GM21723 (cell line): ENCODE measurements at regions not wholly inside any gene's neighbourhood (a gene's known extent, or its start where the extent isn't known, plus 50 kb on each side); places are given as distances from the start of the nearest gene placed in this dataset.

Experiments used
- ATAC-seq: cut with Tn5 transposase; IDR thresholded peaks from one replicate; pipeline ENCODE4 v1.9.1; 2021; ENCODE audit warnings: mild to moderate bottlenecking, moderate library complexity; ENCODE audit not compliant: unreplicated experiment

DNA sequence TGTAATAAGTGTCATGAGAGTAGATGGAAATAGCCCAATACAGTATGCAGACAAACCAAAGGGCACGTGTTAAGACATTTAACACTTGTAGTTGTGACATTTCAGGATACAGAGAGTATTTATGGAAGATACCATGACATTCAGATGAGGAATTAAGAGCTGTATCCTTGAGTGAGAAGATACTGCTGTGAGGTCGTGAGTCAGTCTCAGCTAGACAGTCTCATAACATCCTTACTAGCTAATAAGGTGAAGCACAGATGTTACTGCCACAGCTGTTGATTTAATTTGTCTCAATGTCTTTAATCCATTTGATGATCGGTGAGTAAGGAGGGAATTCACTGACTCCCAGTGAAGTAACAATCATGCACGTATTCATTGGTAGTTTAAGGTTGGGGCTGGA lies 288.0 kb upstream of the AKR1E2 start:
- no peak for ATAC-seq

DNA sequence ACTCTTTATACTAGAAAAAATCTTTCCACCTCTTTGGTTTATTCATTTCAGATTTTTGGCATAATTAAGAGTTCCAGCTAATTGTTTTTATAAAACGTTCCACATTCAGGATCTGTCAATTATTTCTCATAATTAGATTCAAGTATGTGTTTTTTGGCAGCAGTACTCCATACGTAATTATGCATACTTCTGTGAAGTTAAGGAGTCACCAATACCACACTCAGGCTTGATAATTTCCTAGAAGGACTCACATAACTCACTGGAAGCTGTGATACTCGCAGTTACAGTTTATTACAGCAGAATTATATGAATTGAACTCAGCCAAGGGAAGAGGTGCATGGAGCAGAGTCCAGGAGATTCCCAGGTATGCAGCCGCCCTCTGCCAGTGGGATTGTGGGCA lies 290.5 kb upstream of the AKR1E2 start:
- no peak for ATAC-seq

DNA sequence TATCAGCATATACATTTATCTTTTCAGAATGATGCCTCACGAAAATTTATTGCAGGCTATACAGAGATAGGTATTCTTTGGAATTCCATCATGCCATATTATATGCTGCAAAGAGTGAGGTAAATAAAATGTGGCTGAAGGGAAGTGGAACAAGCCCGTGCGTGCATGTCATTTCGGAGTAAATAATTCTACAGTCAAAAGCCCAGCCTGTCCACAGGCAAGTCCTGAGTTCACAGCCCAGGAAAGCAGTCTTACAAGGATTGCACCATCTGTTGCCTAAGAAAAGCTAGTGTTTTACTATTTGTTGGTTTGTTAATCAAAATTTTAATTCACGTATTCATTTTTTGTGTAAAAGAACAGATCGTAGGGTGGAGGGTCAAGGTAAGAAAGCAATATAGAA lies 292.4 kb upstream of the AKR1E2 start:
- ATAC-seq, result no peak

DNA sequence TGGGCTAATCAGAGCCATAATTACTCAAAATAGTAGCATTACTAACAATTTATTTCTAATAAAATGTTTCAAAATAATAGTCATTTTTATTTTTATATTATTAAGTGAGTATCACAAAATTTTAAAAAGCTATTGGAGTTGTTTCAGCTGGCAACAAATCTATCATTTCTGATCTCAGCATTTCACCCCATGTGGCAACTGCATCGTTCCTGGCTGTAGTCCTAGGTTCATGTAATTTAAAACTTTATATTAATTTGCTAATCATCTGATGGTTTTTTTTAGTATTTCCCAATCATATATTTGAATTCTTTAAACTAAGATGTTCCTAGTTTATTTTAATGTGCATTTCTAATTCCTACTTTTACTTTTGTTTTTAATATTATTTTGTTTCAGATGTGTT lies 293.0 kb upstream of the AKR1E2 start:
- no peak for ATAC-seq

DNA sequence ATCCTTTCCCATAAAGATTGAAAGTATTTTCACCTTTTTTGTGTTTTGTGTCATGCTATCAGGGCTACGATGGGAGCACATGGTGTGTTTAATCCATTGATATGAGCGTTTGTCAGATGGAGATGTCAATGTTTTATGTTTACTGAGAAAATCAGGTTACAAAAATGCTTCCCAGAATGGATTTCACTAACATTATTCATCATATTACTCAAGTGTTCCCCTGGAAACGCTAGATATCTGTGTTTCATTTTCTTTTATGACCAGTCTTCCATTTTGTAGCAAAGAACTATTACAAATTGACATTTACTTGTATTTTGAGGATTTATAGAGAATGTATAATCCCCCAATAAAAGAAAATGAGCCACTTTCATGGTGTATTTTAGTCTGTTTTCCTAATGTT lies 293.5 kb upstream of the AKR1E2 start:
- no peak for ATAC-seq

DNA sequence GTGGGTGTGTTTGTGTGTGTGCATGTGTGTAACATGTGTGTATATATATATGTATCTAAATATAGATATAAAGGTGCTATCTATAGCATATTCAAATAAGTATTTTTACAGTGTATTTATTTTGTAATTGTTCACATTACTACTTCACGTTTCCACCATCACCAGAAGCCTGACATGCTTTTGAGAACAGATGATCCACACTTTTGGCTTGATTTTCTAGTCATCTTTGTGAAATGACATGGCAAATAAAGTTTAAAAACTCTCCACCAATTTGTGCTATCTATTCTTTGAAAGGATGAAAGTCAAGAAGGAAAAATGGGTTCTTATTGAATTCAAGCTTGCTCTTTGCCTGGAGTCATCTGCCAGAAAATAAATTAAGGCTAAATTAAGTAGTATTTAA lies 294.0 kb upstream of the AKR1E2 start:
- ATAC-seq, result no peak

DNA sequence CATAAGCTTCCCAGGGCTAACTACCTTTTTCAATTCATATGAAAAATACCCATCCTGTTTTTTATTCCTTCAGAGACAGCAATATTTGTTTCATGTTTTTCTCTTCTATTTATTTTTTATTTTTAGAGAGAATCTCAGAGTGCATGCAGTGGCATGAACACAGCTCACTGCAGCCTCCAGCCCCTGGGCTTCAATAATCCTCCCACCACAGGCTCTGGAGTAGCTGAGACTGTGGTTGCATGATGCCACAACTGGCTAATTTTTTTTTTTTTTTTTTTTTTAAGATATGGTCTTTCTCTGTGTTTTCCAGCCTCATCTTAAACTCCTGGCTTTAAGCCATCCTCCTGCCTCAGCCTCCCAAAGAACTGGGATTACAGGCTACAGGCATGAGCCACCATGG lies 296.7 kb upstream of the AKR1E2 start:
- ATAC-seq, result no peak

DNA sequence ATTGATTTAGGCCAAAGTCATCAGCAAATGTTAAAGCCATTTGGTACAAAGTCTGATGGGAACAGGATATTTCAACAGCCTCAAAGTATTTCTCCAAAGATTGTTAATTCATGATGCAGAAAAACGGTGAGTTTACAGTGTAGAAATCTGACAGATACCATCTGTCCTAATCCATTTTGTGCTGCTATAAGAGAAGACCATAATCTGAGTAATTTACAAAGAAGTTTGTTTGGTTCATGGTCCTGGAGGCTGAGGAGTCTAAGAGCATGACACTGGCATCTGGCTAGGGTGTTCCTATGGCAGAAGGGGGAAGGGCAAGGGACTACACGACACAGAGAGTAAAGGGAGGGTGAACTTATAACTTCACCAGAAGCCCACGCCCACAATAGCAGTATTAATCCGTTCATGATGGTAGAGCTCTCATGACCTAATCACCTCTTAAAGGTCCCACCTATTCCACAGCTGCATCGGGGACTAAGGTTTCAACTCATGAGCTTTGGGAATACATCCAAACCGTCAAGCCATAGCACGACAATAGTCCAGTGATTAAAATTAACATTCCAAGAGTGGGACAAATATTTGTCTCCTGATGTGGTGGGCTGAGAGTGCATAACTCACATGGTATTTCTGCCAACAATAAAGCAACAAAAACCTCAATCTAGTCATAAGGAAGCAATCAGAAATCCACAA lies 298.6 kb upstream of the AKR1E2 start:
- no peak for ATAC-seq

DNA sequence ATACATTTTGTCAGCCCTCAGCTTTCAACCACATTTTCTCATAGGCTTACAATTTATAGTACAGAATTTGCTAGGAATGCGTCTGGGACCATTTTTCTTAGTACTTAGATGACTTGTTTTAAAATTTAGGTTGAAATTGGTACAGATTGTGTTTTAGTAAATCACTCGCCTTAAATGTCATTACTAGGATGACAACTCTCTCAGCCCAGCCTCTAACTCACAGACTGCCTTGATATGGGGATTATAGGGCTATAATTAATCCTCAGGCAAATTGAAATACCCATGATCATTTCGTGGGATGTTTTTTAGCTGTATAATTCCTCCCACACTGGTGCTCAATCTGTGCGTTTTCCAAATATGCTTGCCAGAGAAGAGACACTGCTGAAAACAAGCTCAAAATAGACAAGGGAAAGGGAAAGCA lies 299.7 kb upstream of the AKR1E2 start:
- no peak for ATAC-seq

DNA sequence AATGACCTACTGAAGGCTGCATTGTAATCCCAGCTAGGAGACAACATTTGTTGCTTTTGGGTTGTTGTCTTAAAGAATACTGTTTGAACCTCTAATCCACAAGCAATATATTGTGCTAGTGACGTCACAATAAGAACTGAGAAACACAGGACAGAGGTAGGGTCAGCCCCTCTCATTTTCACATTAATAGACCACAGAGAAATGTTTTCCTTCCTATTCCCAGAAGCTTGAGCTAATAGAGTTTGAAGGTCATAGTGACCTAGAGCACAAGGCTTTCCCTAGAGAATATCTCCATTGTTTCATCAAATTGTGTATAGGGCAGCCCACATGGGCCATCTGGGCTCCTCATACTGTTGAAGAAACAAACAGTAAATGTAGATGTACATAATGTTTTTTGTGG lies 300.9 kb upstream of the AKR1E2 start:
- no peak for ATAC-seq

DNA sequence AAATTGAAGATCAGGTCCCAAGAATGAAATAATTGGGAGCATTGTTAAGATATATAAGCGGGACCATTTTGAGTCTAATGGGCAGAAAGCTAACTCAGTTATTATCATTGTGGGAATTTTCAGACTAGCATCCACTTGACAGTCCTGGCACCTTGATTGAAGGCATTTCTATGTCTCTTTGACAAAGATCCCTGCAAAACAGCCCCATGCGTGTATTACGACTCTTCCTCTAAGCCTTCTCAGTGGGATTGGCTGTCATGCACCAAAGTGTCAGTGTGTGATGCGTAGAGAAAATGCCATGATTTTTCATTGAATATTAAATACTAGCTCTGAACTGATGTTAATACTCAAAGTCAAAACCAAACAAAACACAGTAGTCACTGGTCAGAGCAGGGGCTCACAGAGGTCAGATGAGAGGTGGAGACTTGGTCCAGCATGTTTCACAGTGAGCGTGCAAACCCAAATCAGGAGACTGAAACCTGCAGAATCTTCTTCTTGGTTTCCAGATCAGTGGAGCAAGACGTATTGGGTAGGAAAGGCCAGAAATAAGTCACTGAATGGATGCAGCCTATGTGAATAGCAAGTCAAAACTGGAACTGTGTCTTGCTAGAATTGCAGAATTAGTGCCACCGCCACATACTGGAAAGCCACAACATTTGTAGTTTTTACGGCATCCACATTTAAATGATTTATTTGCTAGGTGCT lies 303.6 kb upstream of the AKR1E2 start:
- ATAC-seq, result peak; percentile 85

DNA sequence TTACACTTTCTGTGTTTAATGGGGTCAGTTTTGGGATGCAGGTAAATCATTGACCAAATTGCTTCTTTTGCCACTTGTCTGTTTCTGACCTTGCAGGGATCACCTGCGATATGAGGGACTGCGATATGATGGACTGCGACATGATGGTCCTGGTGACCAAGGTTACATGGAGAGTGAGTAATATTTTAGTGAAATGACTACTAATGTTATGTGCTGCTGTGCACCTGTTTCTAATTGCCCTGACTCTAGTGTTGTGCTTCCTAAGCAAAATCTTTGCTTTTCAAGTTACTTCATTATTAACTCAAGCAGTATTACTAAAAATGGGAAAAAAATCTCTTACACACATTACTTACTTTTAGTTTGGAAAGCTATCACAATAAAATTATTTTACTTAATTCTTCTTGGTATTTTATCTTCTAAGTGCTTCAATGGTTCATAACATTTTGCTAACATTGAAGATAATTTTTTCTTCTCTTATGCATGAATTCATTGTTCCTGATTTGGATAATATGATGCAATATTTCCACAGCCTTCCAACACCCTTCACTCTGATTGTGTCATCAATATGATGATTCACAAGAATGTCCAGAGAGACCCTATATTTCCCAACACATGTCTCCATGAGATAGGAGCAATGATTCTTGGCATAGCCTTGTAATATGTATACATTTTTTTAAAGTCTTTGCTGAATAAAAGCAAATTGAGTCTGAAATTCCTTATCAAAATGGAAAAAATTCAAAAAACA lies 306.2 kb upstream of the AKR1E2 start:
- no peak for ATAC-seq

DNA sequence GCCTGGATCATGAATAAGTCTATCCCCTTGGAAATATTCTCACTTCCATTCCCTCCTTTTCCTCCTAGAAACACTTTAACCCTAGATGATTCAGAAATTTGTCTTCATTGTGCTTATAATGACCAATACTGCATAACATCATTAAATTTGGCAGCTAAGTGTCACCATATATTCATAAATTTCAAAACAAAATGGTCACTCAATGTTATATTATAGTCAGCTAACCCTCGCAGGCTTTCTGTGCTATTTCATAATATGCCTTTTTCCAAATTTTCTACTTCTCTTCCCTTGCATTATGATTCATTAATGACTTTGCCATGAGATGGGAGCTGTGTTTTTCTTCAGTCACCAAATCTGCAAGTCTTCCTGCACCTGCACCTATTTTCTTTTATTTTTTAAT lies 308.3 kb upstream of the AKR1E2 start:
- ATAC-seq, result no peak

DNA sequence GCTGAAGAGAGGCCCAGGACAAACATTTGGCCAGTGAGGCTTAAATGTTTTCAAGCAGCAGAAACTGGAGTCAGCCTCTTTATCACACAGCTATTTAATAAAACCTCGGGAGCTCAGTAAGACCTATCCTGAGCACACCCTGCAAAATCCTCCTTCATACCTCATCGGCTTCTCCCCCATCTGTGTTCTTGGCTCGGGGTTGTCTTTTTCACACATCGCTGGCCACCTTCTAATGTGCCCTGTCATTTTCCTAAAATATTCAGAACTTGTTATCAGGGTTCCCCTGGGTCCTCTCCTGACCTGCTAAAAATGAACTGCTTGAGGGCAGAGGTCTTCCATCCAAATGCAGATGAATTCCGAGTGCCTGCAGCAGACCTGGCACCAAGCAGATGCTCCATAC lies 310.3 kb upstream of the AKR1E2 start:
- ATAC-seq, result no peak

DNA sequence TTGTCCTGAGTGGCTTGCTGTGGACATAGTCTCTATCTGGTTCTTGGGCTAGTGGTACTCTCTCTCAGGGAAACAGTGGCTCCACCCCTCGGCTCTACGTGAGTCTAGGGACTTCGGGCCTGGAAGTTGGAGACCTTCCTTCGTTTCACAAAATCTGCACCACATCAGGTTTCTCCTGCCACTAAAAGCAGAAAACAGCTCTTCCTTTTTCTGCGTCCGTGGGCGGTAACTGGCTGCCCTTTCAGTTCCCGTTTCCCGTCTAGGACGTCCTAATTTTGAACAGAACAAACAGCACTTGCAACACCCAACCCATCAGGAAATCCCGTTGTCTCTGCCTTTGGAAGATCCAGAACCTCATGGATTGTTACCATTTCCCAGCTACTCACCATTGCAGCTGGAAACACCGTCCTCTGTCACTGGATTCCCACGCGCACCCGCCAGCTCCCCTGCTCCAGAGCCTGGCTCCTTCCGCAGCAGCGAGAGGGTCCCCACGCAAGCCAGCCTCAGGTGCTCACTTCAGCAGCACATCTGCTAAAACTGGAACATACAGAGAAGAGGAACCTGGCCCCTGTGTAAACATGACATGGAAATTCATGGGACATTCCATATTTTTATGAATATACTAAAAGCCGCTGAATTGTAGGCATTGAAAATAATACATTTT lies 311.4 kb upstream of the AKR1E2 start:
- peak; percentile 92 for ATAC-seq

DNA sequence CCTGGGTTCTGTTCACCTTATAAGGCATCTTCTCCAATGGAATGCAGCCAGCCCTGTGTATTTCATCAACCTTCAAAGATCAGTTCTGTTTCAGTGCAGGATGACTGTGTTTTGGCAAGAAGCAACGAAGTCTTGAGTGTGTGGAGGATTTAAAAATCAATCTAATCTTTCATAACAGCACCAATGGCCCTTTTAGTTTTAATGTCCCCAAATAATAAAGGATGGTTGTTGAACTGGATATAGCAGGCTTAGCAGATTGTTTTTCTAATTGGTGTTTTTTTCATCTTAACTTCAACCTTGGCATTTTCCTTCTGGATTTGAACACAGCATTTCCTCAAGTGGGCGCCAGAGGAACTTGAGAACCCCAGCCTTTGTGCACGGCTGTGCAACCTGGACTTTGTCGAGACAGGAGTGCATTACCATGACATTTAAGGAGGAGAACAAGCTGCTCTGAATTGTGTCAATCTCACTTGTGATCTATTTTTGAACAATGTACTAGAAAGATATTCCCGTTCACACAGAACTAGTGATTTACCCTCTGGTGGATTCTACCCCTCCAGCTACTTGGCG lies 313.3 kb upstream of the AKR1E2 start:
- ATAC-seq, result no peak

DNA sequence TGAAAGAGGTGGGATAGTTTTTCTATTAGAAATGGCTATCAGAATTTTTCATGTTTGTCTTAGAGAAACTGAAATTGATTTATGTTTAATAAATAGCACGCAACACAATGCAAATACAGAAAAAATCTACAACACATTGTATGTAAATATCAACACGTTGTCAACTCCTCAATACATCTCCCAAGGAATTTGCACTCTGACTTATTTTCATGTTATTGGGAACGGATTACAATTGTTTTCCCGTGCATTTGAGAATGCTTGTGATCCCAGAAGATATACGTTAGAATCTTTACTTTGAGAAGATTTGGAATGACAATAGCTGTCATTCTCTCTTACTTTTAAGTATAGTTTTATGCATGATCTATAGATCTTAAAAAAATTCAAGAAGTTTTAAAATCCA lies 313.8 kb upstream of the AKR1E2 start:
- no peak for ATAC-seq

DNA sequence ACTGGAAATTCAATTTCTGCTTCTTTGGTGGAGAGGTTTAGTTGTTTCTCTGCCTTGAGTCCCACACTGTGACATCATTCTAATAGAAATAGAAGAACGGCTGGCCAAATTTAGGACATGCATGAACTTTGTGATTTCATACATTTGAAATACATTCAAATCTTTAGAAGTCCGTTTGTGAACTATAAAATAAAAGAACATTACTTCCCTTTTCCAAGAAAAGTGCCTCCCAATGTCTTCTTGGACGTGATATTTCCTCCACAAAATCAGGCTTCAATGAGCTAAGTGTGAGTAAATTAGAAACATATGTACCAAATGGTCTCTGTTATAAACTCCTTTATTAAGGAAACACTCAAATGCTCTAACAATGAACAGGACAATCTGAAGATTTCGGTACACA lies 314.5 kb upstream of the AKR1E2 start:
- no peak for ATAC-seq

DNA sequence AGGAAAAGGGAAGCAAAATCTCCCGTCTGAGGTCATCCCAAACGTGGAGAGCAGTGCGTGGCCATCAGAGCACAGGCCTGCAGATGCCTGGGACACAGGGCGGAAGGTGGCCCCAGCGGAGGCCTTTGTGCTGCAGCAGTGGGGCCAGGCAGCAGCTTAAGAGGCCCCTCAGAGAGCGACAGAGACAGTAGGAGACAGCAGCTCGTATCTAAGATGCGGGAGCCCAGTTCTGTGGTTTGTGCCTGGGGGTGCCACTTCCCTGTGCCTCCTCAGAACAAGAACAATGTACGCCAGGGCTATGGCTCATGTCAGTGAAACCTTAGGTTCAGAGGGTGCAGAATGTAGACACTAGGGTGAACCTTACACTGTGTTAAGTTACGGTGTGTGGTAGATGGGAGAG lies 316.6 kb upstream of the AKR1E2 start:
- ATAC-seq, result no peak

DNA sequence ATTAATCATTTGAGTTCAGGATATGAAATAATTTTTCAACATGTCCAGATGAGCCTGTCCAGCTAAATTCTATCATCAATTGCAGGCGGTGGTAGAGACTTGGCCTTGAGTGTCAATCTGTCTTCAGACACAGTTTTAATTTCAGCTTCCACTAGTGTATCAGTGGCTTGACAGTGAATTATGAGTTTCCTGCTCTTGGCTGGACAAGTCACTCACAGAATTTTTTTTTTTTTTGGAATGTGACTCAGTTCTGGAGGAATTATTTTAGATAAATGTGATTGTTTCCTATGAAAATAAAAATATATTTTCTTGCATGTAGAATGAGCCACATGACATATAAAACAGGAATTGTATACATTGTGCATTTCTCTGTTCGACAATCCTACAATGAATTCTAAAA lies 319.9 kb upstream of the AKR1E2 start:
- no peak for ATAC-seq

DNA sequence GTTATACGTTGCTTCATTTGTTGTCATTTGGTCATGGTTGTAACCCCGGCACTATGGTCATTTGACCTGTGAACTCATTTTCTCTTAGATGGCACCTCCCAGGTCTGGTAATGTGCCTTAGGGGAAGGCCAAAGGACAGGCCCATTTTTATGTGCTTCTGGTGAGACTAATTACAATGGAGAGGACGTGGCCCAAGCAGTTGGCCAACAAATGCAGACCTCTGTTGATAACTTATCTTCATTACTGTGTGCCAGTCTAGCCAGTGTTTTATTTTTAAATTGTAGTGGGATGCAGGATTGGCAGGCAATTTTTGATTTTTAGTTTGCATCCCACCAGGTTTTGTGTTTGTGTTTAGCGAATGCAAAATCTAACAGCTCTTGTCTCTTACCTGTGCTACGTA lies 321.5 kb upstream of the AKR1E2 start:
- ATAC-seq, result no peak
